NT2/D1 (cell line): ENCODE measurements at regions not wholly inside any gene's neighbourhood (a gene's known extent, or its start where the extent isn't known, plus 50 kb on each side); places are given as distances from the start of the nearest gene placed in this dataset.

Experiments
- DNase-seq: peaks from one replicate; pipeline ENCODE4 v3.0.0-alpha.2; 2011; ENCODE audit warnings: low read depth, low spot score
- H3K27me3 ChIP-seq: 2 replicates; pipeline ENCODE4 v1.6.0; 2011; ENCODE audit warnings: mild to moderate bottlenecking; ENCODE audit not compliant: insufficient read length, insufficient read depth
- H3K36me3 ChIP-seq: 2 replicates; pipeline ENCODE4 v1.6.1; 2011; ENCODE audit warnings: mild to moderate bottlenecking, low read length, mixed read lengths; ENCODE audit not compliant: insufficient read depth, insufficient read length
- H3K4me1 ChIP-seq: 2 replicates; pipeline ENCODE4 v1.5.1; 2011; ENCODE audit not compliant: insufficient read depth, insufficient read length
- H3K4me3 ChIP-seq: 2 replicates; pipeline ENCODE4 v1.5.1; 2011; ENCODE audit warnings: low read depth; ENCODE audit not compliant: insufficient read length
- H3K9ac ChIP-seq: 2 replicates; pipeline ENCODE4 v1.6.0; 2011; ENCODE audit warnings: low read depth; ENCODE audit not compliant: insufficient read length
- H3K9me3 ChIP-seq: 2 replicates; pipeline ENCODE4 v1.5.1; 2011; ENCODE audit warnings: mild to moderate bottlenecking, low read length; ENCODE audit not compliant: insufficient read depth
- SUZ12 ChIP-seq: IDR thresholded peaks from 2 replicates; pipeline ENCODE4 v1.6.1; 2011; ENCODE audit not compliant: insufficient read length, insufficient read depth; ENCODE audit errors: extremely low read depth
- YY1 ChIP-seq: IDR thresholded peaks from 2 replicates; pipeline ENCODE4 v1.6.1; 2011; ENCODE audit not compliant: insufficient read length, insufficient read depth
- ZNF274 ChIP-seq: IDR thresholded peaks from 2 replicates; pipeline ENCODE4 v1.6.1; 2011; ENCODE audit warnings: mild to moderate bottlenecking, low read depth, low read length

- no peak for DNase-seq
- Histone ChIP-seq H3K9me3 (no peaks in the 10 kb centered on the region), H3K4me3 (no peak overlapping the region), H3K36me3 (no peaks in the 10 kb centered on the region), H3K27me3 (no peaks in the 10 kb centered on the region), H3K4me1 (peaks cover 2% of the 10 kb centered on the region), H3K9ac (no peak overlapping the region)
- TF ChIP-seq SUZ12, result no peak
- no peak for TF ChIP-seq ZNF274
- no peak for TF ChIP-seq YY1
These were observed 505.6 kb downstream of the BUD13 start for GRCh38 chr11:116267146-116267545.

DNA sequence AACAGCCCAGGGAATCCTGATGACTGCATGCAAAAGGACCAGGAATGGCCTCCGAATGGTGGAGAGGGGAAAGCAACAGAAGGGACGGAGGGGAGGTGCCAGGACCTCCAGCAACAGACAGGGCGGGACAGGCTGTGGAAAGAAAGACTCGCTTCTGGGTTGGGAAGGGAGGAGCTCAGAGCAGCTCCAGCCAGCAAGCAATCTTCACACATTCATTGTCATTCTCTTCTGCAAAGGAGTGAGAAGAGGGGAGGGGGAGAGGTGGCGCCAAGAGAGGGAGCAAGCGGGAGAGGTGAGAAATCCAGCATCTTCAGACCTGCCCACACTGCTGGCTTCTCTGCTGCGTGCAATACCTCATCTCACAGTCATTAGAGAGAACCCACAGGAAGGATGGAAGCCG is 509.0 kb downstream of the BUD13 start:
- H3K4me1 ChIP-seq, result peaks cover 2% of the 10 kb centered on the region
- no peak overlapping the region for H3K9ac ChIP-seq
- H3K9me3 ChIP-seq, result no peaks in the 10 kb centered on the region
- no peaks in the 10 kb centered on the region for H3K27me3 ChIP-seq
- TF ChIP-seq ZNF274 (no peak), SUZ12 (no peak), YY1 (no peak)
- H3K4me3 ChIP-seq, result no peak overlapping the region
- DNase-seq, result peak; percentile 20
- H3K36me3 ChIP-seq, result no peaks in the 10 kb centered on the region

- Histone ChIP-seq H3K4me1 (peaks cover 2% of the 10 kb centered on the region), H3K36me3 (no peaks in the 10 kb centered on the region), H3K9ac (no peak overlapping the region), H3K4me3 (no peak overlapping the region), H3K9me3 (no peaks in the 10 kb centered on the region), H3K27me3 (no peaks in the 10 kb centered on the region)
- TF ChIP-seq ZNF274, result no peak
- TF ChIP-seq YY1, result no peak
- TF ChIP-seq SUZ12, result no peak
- DNase-seq, result no peak
These were observed 509.8 kb downstream of the BUD13 start for GRCh38 chr11:116263019-116263418.

GRCh38 chr11:116262370-116262769 is 510.4 kb downstream of the BUD13 start:
- Histone ChIP-seq H3K36me3 (no peaks in the 10 kb centered on the region), H3K9ac (no peak overlapping the region), H3K9me3 (no peaks in the 10 kb centered on the region), H3K27me3 (no peaks in the 10 kb centered on the region), H3K4me3 (no peak overlapping the region), H3K4me1 (peaks cover 2% of the 10 kb centered on the region)
- DNase-seq, result no peak
- TF ChIP-seq ZNF274, result no peak
- no peak for TF ChIP-seq SUZ12
- no peak for TF ChIP-seq YY1

- H3K9ac ChIP-seq, result no peak overlapping the region
- no peaks in the 10 kb centered on the region for H3K9me3 ChIP-seq
- no peaks in the 10 kb centered on the region for H3K27me3 ChIP-seq
- no peak for DNase-seq
- H3K4me3 ChIP-seq, result no peak overlapping the region
- no peaks in the 10 kb centered on the region for H3K36me3 ChIP-seq
- no peak for TF ChIP-seq YY1
- no peak for TF ChIP-seq ZNF274
- TF ChIP-seq SUZ12, result no peak
- H3K4me1 ChIP-seq, result peaks cover 2% of the 10 kb centered on the region
These were observed 511.2 kb downstream of the BUD13 start for GRCh38 chr11:116261606-116262005.

DNA sequence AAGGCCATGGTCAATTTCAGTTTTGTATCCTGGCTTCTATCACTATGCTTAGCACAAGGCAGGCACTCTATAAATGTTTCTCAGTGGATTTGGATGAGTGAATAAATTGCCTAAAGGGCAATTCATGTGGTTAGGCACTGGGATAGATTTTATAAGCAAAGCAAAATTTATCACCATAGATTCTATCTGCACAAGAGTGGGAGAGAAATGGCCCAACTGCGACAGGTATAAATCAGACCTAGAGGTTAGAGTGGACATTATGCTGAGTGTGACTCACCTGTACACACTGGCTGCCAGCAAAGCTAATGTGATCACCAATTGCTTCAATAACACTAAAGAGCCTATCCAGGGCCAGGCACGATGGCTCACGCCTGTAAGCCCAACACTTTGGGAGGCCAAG is 514.0 kb downstream of the BUD13 start:
- no peaks in the 10 kb centered on the region for H3K27me3 ChIP-seq
- no peak for DNase-seq
- H3K4me3 ChIP-seq, result no peak overlapping the region
- no peaks in the 10 kb centered on the region for H3K4me1 ChIP-seq
- no peaks in the 10 kb centered on the region for H3K36me3 ChIP-seq
- no peaks in the 10 kb centered on the region for H3K9me3 ChIP-seq
- H3K9ac ChIP-seq, result no peak overlapping the region
- TF ChIP-seq ZNF274 (no peak), SUZ12 (no peak), YY1 (no peak)

GRCh38 chr11:116257883-116258282 is 514.9 kb downstream of the BUD13 start:
- no peaks in the 10 kb centered on the region for H3K4me1 ChIP-seq
- no peak for DNase-seq
- H3K36me3 ChIP-seq, result no peaks in the 10 kb centered on the region
- H3K9ac ChIP-seq, result no peak overlapping the region
- TF ChIP-seq SUZ12, result no peak
- TF ChIP-seq ZNF274, result no peak
- TF ChIP-seq YY1, result no peak
- H3K4me3 ChIP-seq, result no peak overlapping the region
- no peaks in the 10 kb centered on the region for H3K27me3 ChIP-seq
- H3K9me3 ChIP-seq, result no peaks in the 10 kb centered on the region
